C4-2B (cell line): ENCODE measurements at regions not wholly inside any gene's neighbourhood (a gene's known extent, or its start where the extent isn't known, plus 50 kb on each side); places are given as distances from the start of the nearest gene placed in this dataset.

ENCODE experiments used
- ZFX ChIP-seq: fragments of 450-650 bp; IDR thresholded peaks from 2 replicates; pipeline ENCODE4 v1.6.1; 2017
- TF ChIP-seq, protein P1 (sequence below): fragments of 450-650 bp; conservative IDR thresholded peaks from 2 replicates; pipeline ENCODE4 v1.5.1; 2017; ENCODE audit warnings: mild to moderate bottlenecking

DNA sequence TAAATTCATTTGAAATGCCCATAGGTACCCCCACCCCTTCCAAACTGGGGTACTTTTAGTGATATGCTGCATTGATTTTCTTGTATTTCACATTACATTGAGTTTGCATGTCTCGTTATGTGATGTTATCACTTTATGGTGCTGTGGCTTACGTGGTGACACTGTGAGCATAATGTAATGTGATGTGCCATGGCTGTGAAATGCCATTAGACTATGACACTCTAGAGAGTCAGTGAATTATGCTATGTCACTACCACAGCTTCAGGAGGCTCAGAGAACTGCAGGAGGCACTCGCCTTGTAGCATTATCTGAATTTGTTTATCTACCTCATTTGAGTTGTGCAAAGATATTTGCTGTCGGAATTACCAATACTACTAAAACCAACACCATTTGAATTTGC is 590.1 kb upstream of the SLC10A2 start:
- TF ChIP-seq, protein P1, sequence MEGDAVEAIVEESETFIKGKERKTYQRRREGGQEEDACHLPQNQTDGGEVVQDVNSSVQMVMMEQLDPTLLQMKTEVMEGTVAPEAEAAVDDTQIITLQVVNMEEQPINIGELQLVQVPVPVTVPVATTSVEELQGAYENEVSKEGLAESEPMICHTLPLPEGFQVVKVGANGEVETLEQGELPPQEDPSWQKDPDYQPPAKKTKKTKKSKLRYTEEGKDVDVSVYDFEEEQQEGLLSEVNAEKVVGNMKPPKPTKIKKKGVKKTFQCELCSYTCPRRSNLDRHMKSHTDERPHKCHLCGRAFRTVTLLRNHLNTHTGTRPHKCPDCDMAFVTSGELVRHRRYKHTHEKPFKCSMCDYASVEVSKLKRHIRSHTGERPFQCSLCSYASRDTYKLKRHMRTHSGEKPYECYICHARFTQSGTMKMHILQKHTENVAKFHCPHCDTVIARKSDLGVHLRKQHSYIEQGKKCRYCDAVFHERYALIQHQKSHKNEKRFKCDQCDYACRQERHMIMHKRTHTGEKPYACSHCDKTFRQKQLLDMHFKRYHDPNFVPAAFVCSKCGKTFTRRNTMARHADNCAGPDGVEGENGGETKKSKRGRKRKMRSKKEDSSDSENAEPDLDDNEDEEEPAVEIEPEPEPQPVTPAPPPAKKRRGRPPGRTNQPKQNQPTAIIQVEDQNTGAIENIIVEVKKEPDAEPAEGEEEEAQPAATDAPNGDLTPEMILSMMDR: no peak
- no peak for TF ChIP-seq ZFX
